Liver (tissue), 7 donors: ENCODE measurements at regions not wholly inside any gene's neighbourhood (a gene's known extent, or its start where the extent isn't known, plus 50 kb on each side); places are given as distances from the start of the nearest gene placed in this dataset.
"Not testable (repeated sequence)": the region's sequence is repeated elsewhere in the genome, so short reads cannot be mapped to it uniquely, and the experiment has no call there.

Experiments used
- DNase-seq: peaks from one replicate; pipeline ENCODE4 v3.0.0-alpha.2; 2017; ENCODE audit warnings: low spot score
- H3K27ac ChIP-seq, 2 donors: one replicate each; pipeline ENCODE4 v1.7.0; 2013; ENCODE audit warnings: inconsistent platforms in 2 of 2, low read length in 2 of 2, control low read depth in 1 of 2, low read depth in 1 of 2, mild to moderate bottlenecking in 1 of 2
- H3K27me3 ChIP-seq, 4 donors: one replicate each; pipeline versions ENCODE4 v1.6.1 to v1.7.0; 2013; ENCODE audit warnings: low read length in 3 of 4, inconsistent platforms in 1 of 4, mild to moderate bottlenecking in 1 of 4, moderate library complexity in 1 of 4; ENCODE audit not compliant: control insufficient read depth in 4 of 4, insufficient read depth in 4 of 4
- H3K36me3 ChIP-seq, 4 donors: one replicate each; pipeline versions ENCODE4 v1.6.1 to v1.7.0; 2013; ENCODE audit warnings: low read length in 3 of 4, mild to moderate bottlenecking in 3 of 4, low read depth in 1 of 4, moderate library complexity in 1 of 4; ENCODE audit not compliant: control insufficient read depth in 4 of 4, insufficient read depth in 3 of 4
- H3K4me1 ChIP-seq, 4 donors: one replicate each; pipeline versions ENCODE4 v1.6.1 to v1.7.0; 2013; ENCODE audit warnings: low read length in 3 of 4, mild to moderate bottlenecking in 3 of 4, moderate library complexity in 1 of 4; ENCODE audit not compliant: control insufficient read depth in 4 of 4, insufficient read depth in 4 of 4
- H3K4me3 ChIP-seq, 3 donors: one replicate each; pipeline versions ENCODE4 v1.6.1 to v1.7.0; 2013; ENCODE audit warnings: low read length in 3 of 3, control low read depth in 1 of 3, low read depth in 1 of 3, mild to moderate bottlenecking in 1 of 3
- H3K9ac ChIP-seq, 2 donors: one replicate each; pipeline ENCODE4 v1.7.0; 2013; ENCODE audit warnings: low read length in 2 of 2, mild to moderate bottlenecking in 2 of 2, moderate library complexity in 2 of 2, control low read depth in 1 of 2, low read depth in 1 of 2
- H3K9me3 ChIP-seq, 4 donors: one replicate each; pipeline versions ENCODE4 v1.6.1 to v1.7.0; 2013; ENCODE audit warnings: low read length in 3 of 4; ENCODE audit not compliant: control insufficient read depth in 4 of 4
- GABPA ChIP-seq, 2 donors: IDR thresholded peaks in 1 of 2; conservative IDR thresholded peaks in 1 of 2; 2 replicates each; pipeline ENCODE4 v1.6.1; 2016; ENCODE audit warnings: antibody characterized with exemption in 2 of 2, mild to moderate bottlenecking in 1 of 2, moderate library complexity in 1 of 2
- HNF4A ChIP-seq, 2 donors: conservative IDR thresholded peaks; 2 replicates each; pipeline ENCODE4 v1.6.1; 2016; ENCODE audit warnings: antibody characterized with exemption in 2 of 2, mild to moderate bottlenecking in 2 of 2
- JUND ChIP-seq, 2 donors: IDR thresholded peaks; 2 replicates each; pipeline ENCODE4 v1.6.1; 2016; ENCODE audit warnings: antibody characterized with exemption in 2 of 2
- NR2F2 ChIP-seq: IDR thresholded peaks from 2 replicates; pipeline ENCODE4 v1.6.1; 2016; ENCODE audit warnings: antibody characterized with exemption
- WGBS: extraction: QIAGEN DNeasy Blood & Tissue Kit; methylation state at CpG from one replicate; pipeline ENCODE4 v1.1.7; 2013; 5-methylcytosine and 5-hydroxymethylcytosine counted together
- TF ChIP-seq, protein P1 (sequence below): IDR thresholded peaks from 2 replicates; pipeline ENCODE4 v1.6.1; 2016; ENCODE audit warnings: antibody characterized with exemption
- donor health status: healthy.
- donor health status: healthy.
- donor health status: healthy.
- donor health status: healthy.

GRCh38 chr4:27813699-27814425 lies 953.2 kb downstream of the STIM2 start:
- 90% methylated on average over 18 of the region's 18 CpGs for whole genome bisulfite sequencing
- not testable (repeated sequence) for DNase-seq

GRCh38 chr4:27819246-27819645 lies 958.6 kb downstream of the STIM2 start:
- no peak for DNase-seq
- TF ChIP-seq HNF4A (conservative IDR thresholded peaks at IDR 0.05): no peak
- no peak for TF ChIP-seq NR2F2
- no peak for TF ChIP-seq JUND (IDR thresholded peaks at IDR 0.05)
- no peak for TF ChIP-seq GABPA (IDR thresholded peaks at IDR 0.05 in 1 of 2, conservative IDR thresholded peaks at IDR 0.05 in 1 of 2)
- WGBS: 63% methylated on average over 2 of the region's 2 CpGs

More at GRCh38 chr4:27813699-27814425, 953.2 kb downstream of the STIM2 start:
- H3K9me3 ChIP-seq, H3K27me3 ChIP-seq, H3K36me3 ChIP-seq, H3K4me3 ChIP-seq, H3K4me1 ChIP-seq, H3K9ac ChIP-seq, H3K27ac ChIP-seq: not testable (repeated sequence)

DNA sequence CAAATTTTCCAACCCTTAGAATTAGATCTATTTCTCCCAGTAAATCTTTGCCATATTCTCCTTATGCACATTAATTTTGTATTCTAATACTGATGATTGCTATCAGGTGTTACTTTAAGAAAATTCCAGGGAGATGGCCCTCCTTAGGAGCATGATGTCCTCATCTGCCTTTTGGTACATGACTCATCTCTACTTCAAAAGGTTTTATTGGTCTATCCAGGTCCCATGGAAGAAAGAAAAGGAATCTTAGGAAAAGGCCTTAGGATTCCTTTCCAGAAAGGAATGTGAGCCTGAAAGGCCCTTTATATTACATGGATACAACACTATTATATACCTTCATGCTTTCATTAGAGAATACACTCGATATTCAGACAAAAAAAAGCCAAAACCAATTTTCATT lies 968.2 kb downstream of the STIM2 start:
- 61% methylated on average over 1 of the region's 1 CpG for WGBS
- no peak overlapping the region for H3K9ac ChIP-seq
- no peaks in the 10 kb centered on the region for H3K27me3 ChIP-seq
- TF ChIP-seq, protein P1, sequence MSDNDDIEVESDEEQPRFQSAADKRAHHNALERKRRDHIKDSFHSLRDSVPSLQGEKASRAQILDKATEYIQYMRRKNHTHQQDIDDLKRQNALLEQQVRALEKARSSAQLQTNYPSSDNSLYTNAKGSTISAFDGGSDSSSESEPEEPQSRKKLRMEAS: no peak
- no peak overlapping the region for H3K27ac ChIP-seq
- DNase-seq: no peak
- H3K36me3 ChIP-seq: no peaks in the 10 kb centered on the region
- H3K4me3 ChIP-seq: no peak overlapping the region
- H3K9me3 ChIP-seq: no peaks in the 10 kb centered on the region
- no peaks in the 10 kb centered on the region for H3K4me1 ChIP-seq

More at GRCh38 chr4:27819246-27819645, 958.6 kb downstream of the STIM2 start:
- H3K9ac ChIP-seq: no peak overlapping the region
- no peak overlapping the region for H3K4me3 ChIP-seq
- H3K9me3 ChIP-seq: peaks cover 0 to 7% (median 3%) of the 10 kb centered on the region in 4 donors
- no peaks in the 10 kb centered on the region for H3K4me1 ChIP-seq
- no peaks in the 10 kb centered on the region for H3K36me3 ChIP-seq
- no peak overlapping the region for H3K27ac ChIP-seq
- no peaks in the 10 kb centered on the region for H3K27me3 ChIP-seq

GRCh38 chr4:27830251-27830650 lies 969.6 kb downstream of the STIM2 start:
- Histone ChIP-seq H3K9ac (no peak overlapping the region), H3K4me3 (no peak overlapping the region), H3K9me3 (no peaks in the 10 kb centered on the region), H3K36me3 (no peaks in the 10 kb centered on the region), H3K4me1 (no peaks in the 10 kb centered on the region), H3K27me3 (peaks cover 0 to 4% (median 0%) of the 10 kb centered on the region in 4 donors), H3K27ac (no peak overlapping the region)
- TF ChIP-seq NR2F2: no peak
- DNase-seq: no peak
- 75% methylated on average over 3 of the region's 3 CpGs for WGBS

DNA sequence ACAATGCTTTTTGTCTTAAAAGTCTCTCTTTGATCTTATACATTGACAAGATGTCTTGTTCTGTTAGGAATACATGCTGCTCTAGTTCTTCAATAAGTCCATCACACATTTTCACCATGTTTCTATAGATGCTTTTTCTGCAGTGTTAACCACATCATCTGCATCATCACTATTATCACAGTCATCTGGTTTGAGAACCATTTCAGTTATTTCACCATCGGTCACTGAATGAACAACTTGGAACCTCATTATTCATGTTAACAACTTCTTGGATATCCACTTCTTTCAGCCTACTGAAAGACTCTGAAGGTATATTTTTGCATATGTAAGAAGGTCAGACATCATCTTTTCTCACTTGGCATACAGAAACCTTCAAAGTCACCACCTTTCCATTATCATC lies 975.2 kb downstream of the STIM2 start:
- Histone ChIP-seq H3K4me3 (no peak overlapping the region), H3K9me3 (no peaks in the 10 kb centered on the region), H3K27ac (no peak overlapping the region), H3K27me3 (peaks cover 0 to 4% (median 0%) of the 10 kb centered on the region in 4 donors), H3K36me3 (no peaks in the 10 kb centered on the region), H3K4me1 (no peaks in the 10 kb centered on the region), H3K9ac (no peak overlapping the region)
- no peak for TF ChIP-seq JUND (IDR thresholded peaks at IDR 0.05)
- WGBS: 91% methylated on average over 1 of the region's 1 CpG
- no peak for DNase-seq
